ENCODE measurements at regions not wholly inside any gene's neighbourhood (a gene's known extent, or its start where the extent isn't known, plus 50 kb on each side); places are given as distances from the start of the nearest gene placed in this dataset.

- no peak overlapping the region for H3K4me3 ChIP-seq (ENCODE audit: low read depth, low read length)
- no peak for TF ChIP-seq CTCF (IDR thresholded peaks at IDR 0.05; ENCODE audit: insufficient read depth, low read length)
- no peak for DNase-seq (ENCODE audit: low read depth)
These were observed 464.1 kb downstream of the UTRN start for GRCh38 chr6:144749263-144749662.

DNA sequence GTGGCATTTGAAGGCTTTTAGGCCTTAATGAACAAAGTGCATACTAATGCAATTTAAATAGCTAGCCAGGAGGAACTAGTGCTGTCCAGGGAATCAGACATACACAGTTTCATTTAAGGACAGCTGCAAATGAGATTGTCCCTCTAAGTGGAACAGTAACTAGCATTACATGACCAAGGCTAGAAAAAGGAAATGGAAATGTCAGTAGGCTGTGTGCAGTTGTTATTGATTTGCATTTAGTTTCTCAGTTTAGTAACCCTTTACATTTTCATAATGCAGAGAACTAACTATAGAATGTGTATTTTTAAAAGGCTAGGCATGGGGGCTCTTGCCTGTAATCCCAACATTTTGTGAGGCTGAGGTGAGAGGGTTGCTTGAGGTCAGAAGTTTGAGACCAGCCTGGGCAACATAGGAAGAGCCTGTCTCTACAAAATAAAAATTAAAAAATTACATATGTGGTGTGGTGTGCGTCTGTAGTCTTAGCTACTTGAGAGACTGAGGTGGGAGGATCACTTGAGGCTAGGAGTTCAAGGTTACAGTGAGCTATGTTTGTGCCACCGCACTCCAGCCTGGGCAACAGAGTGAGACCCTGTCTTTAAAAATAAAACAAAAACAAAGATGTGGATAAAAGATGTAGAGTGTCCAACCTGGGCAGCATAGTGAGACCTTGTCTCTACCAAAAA lies 468.0 kb downstream of the UTRN start:
- no peak for TF ChIP-seq CTCF (IDR thresholded peaks at IDR 0.05; ENCODE audit: insufficient read depth, low read length)
- no peak for DNase-seq (ENCODE audit: low read depth)
- no peak overlapping the region for H3K4me3 ChIP-seq (ENCODE audit: low read depth, low read length)

DNA sequence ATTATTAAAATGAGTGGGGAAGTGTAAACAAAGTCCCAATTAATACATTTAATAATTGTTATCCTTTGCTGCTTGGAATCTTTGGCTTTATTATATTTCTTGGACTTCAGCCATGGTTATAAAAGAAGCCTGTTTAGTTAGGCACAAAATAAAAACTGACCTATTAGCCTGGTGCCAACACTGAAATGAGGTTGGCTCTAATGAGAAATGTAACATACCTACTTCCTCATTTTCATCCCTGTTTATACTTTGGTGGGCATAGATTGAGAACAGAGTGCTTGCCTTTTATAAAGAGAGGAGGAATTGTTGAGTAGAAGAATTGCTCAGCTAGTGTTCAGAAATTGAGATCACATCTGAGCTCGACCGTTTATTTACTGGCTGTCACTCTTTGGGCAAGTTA lies 471.3 kb downstream of the UTRN start:
- H3K4me3 ChIP-seq (ENCODE audit: low read depth, low read length), result no peak overlapping the region
- no peak for TF ChIP-seq CTCF (IDR thresholded peaks at IDR 0.05; ENCODE audit: insufficient read depth, low read length)
- DNase-seq (ENCODE audit: low read depth), result no peak

DNA sequence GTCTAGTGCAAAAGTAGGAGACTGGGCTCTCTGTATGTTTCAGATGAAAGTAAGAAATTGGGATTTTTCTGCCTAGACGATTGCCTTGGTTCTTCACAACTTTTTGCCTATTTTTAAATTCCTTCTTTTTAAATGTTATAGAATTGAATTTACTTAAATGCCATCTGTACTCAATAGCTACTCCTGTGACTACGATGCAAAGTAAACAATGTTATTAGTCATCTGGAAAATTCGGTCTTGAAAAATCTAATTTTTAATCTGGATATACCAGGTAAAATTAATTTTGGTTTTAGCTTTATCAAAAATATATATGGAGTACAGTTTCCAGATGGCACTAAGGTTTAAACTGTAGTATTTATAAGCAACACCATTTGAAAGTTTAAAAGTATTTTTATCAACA lies 472.2 kb downstream of the UTRN start:
- no peak for DNase-seq (ENCODE audit: low read depth)
- H3K4me3 ChIP-seq (ENCODE audit: low read depth, low read length), result no peak overlapping the region
- TF ChIP-seq CTCF (IDR thresholded peaks at IDR 0.05; ENCODE audit: insufficient read depth, low read length), result no peak

DNA sequence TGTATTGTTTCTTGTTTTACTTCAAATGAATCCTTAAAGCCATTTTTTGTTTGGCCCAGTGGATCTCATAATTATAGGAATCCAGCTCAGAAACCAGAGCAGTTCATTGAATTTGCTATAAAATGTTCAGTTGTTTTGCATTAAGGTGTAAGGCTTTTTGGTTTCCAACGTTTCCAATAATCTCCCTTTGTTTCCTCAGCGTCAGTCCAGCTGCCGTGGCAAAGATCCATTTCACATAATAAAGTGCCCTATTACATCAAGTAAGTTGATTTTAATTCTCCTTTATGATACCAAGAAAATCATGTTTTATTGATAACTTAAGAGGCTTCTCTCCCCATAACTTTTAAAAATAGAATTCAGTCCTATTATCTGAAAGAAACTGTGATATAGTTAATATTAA lies 472.6 kb downstream of the UTRN start:
- DNase-seq (ENCODE audit: low read depth), result no peak

GRCh38 chr6:144758602-144759001 lies 473.5 kb downstream of the UTRN start:
- no peak overlapping the region for H3K4me3 ChIP-seq (ENCODE audit: low read depth, low read length)
- TF ChIP-seq CTCF (IDR thresholded peaks at IDR 0.05; ENCODE audit: insufficient read depth, low read length), result no peak
- DNase-seq (ENCODE audit: low read depth), result no peak

More for the DNA sequence above, 472.6 kb downstream of the UTRN start:
- H3K4me3 ChIP-seq (ENCODE audit: low read depth, low read length), result no peak overlapping the region
- TF ChIP-seq CTCF (IDR thresholded peaks at IDR 0.05; ENCODE audit: insufficient read depth, low read length), result no peak

- TF ChIP-seq CTCF (IDR thresholded peaks at IDR 0.05; ENCODE audit: insufficient read depth, low read length), result no peak
- H3K4me3 ChIP-seq (ENCODE audit: low read depth, low read length), result no peak overlapping the region
- no peak for DNase-seq (ENCODE audit: low read depth)
These were observed 477.3 kb downstream of the UTRN start for GRCh38 chr6:144762469-144762868.

Data from fibroblast of the aortic adventitia (primary cell).